Muscle of leg (tissue), 3 donors: ENCODE measurements at regions not wholly inside any gene's neighbourhood (a gene's known extent, or its start where the extent isn't known, plus 50 kb on each side); places are given as distances from the start of the nearest gene placed in this dataset.

Source experiments
- DNase-seq: peaks from one replicate; pipeline ENCODE4 v3.0.0; 2013
- H3K27ac ChIP-seq: one replicate; pipeline ENCODE4 v1.5.1; 2013; ENCODE audit warnings: mild to moderate bottlenecking, low read length, control low read depth
- H3K27me3 ChIP-seq: one replicate; pipeline ENCODE4 v1.6.1; 2013; ENCODE audit warnings: low read length; ENCODE audit not compliant: control insufficient read depth, insufficient read depth
- H3K36me3 ChIP-seq: one replicate; pipeline ENCODE4 v1.6.1; 2013; ENCODE audit warnings: low read length; ENCODE audit not compliant: control insufficient read depth, insufficient read depth
- H3K4me1 ChIP-seq: one replicate; pipeline ENCODE4 v1.6.1; 2013; ENCODE audit warnings: low read length; ENCODE audit not compliant: control insufficient read depth, insufficient read depth
- H3K4me3 ChIP-seq: one replicate; pipeline ENCODE4 v1.5.1; 2013; ENCODE audit warnings: low read length, control low read depth
- H3K9me3 ChIP-seq: replicated peaks from 2 replicates; pipeline ENCODE4 v1.6.1; 2013; ENCODE audit warnings: low read depth, low read length; ENCODE audit not compliant: control insufficient read depth
- WGBS: methylation state at CpG from one replicate; pipeline ENCODE4 v1.1.5; 2013; ENCODE audit warnings: missing lambda C conversion rate; ENCODE audit not compliant: insufficient coverage; 5-methylcytosine and 5-hydroxymethylcytosine counted together

- DNase-seq = no peak
- WGBS = 63% methylated on average over 2 of the region's 2 CpGs
- Histone ChIP-seq H3K27ac (no peak overlapping the region), H3K4me3 (no peak overlapping the region), H3K27me3 (no peaks in the 10 kb centered on the region), H3K36me3 (no peaks in the 10 kb centered on the region), H3K9me3 (no peaks in the 10 kb centered on the region), H3K4me1 (no peaks in the 10 kb centered on the region)
Measured at GRCh38 chr2:18365342-18365741, 195.1 kb downstream of the RDH14 start.

- Histone ChIP-seq H3K27ac (no peak overlapping the region), H3K36me3 (no peaks in the 10 kb centered on the region), H3K27me3 (no peaks in the 10 kb centered on the region), H3K9me3 (no peaks in the 10 kb centered on the region), H3K4me1 (no peaks in the 10 kb centered on the region), H3K4me3 (no peak overlapping the region)
- no peak for DNase-seq
- 83% methylated on average over 1 of the region's 3 CpGs for WGBS
Measured at GRCh38 chr2:18363348-18363747, 197.1 kb downstream of the RDH14 start.

- DNase-seq = no peak
- no peak overlapping the region for H3K27ac ChIP-seq
- H3K36me3 ChIP-seq = no peaks in the 10 kb centered on the region
- H3K27me3 ChIP-seq = no peaks in the 10 kb centered on the region
- H3K9me3 ChIP-seq = no peaks in the 10 kb centered on the region
- H3K4me3 ChIP-seq = no peak overlapping the region
- WGBS = no CpG with 5 or more reads among the region's 1 CpG
- H3K4me1 ChIP-seq = no peaks in the 10 kb centered on the region
Measured at GRCh38 chr2:18362696-18363095, 197.8 kb downstream of the RDH14 start.

- DNase-seq = no peak
- H3K9me3 ChIP-seq = no peaks in the 10 kb centered on the region
- H3K36me3 ChIP-seq = no peaks in the 10 kb centered on the region
- WGBS = no CpG with 5 or more reads among the region's 2 CpGs
- no peaks in the 10 kb centered on the region for H3K27me3 ChIP-seq
- H3K4me1 ChIP-seq = no peaks in the 10 kb centered on the region
- no peak overlapping the region for H3K4me3 ChIP-seq
- no peak overlapping the region for H3K27ac ChIP-seq
Measured at GRCh38 chr2:18357537-18357936, 202.9 kb downstream of the RDH14 start.

- no peaks in the 10 kb centered on the region for H3K4me1 ChIP-seq
- 83% methylated on average over 1 of the region's 2 CpGs for WGBS
- H3K27me3 ChIP-seq = no peaks in the 10 kb centered on the region
- no peak overlapping the region for H3K27ac ChIP-seq
- DNase-seq = no peak
- H3K9me3 ChIP-seq = no peaks in the 10 kb centered on the region
- H3K36me3 ChIP-seq = no peaks in the 10 kb centered on the region
- H3K4me3 ChIP-seq = no peak overlapping the region
Measured at GRCh38 chr2:18356676-18357075, 203.8 kb downstream of the RDH14 start.

GRCh38 chr2:18349421-18349820 lies 211.0 kb downstream of the RDH14 start:
- Histone ChIP-seq H3K9me3 (no peaks in the 10 kb centered on the region), H3K27ac (no peak overlapping the region), H3K27me3 (no peaks in the 10 kb centered on the region), H3K36me3 (no peaks in the 10 kb centered on the region), H3K4me1 (no peaks in the 10 kb centered on the region), H3K4me3 (no peak overlapping the region)
- no peak for DNase-seq
- no CpG with 5 or more reads among the region's 1 CpG for WGBS

- H3K27ac ChIP-seq = no peak overlapping the region
- no peaks in the 10 kb centered on the region for H3K4me1 ChIP-seq
- no CpG with 5 or more reads among the region's 3 CpGs for WGBS
- no peaks in the 10 kb centered on the region for H3K9me3 ChIP-seq
- H3K27me3 ChIP-seq = no peaks in the 10 kb centered on the region
- DNase-seq = no peak
- H3K36me3 ChIP-seq = no peaks in the 10 kb centered on the region
- no peak overlapping the region for H3K4me3 ChIP-seq
Measured at GRCh38 chr2:18346874-18347273, 213.6 kb downstream of the RDH14 start.

- H3K4me3 ChIP-seq = no peak overlapping the region
- no peaks in the 10 kb centered on the region for H3K4me1 ChIP-seq
- H3K9me3 ChIP-seq = no peaks in the 10 kb centered on the region
- no peaks in the 10 kb centered on the region for H3K27me3 ChIP-seq
- H3K36me3 ChIP-seq = no peaks in the 10 kb centered on the region
- H3K27ac ChIP-seq = no peak overlapping the region
- WGBS = 41% methylated on average over 2 of the region's 3 CpGs
- DNase-seq = peak; percentile 16
Measured at GRCh38 chr2:18346344-18346743, 214.1 kb downstream of the RDH14 start.

- Histone ChIP-seq H3K27me3 (no peaks in the 10 kb centered on the region), H3K36me3 (no peaks in the 10 kb centered on the region), H3K4me3 (no peak overlapping the region), H3K4me1 (no peaks in the 10 kb centered on the region), H3K27ac (no peak overlapping the region), H3K9me3 (no peaks in the 10 kb centered on the region)
- DNase-seq = peak; percentile 7
- WGBS = 75% methylated on average over 5 of the region's 5 CpGs
Measured at GRCh38 chr2:18345848-18346247, 214.6 kb downstream of the RDH14 start.

GRCh38 chr2:18342901-18343300 lies 217.6 kb downstream of the RDH14 start:
- 87% methylated on average over 4 of the region's 6 CpGs for WGBS
- H3K27me3 ChIP-seq = no peaks in the 10 kb centered on the region
- H3K4me1 ChIP-seq = no peaks in the 10 kb centered on the region
- H3K9me3 ChIP-seq = no peaks in the 10 kb centered on the region
- no peak for DNase-seq
- H3K36me3 ChIP-seq = no peaks in the 10 kb centered on the region
- H3K27ac ChIP-seq = no peak overlapping the region
- no peak overlapping the region for H3K4me3 ChIP-seq

GRCh38 chr2:18339326-18339725 lies 221.1 kb downstream of the RDH14 start:
- WGBS = no CpG with 5 or more reads among the region's 1 CpG
- Histone ChIP-seq H3K4me1 (no peaks in the 10 kb centered on the region), H3K27me3 (no peaks in the 10 kb centered on the region), H3K4me3 (no peak overlapping the region), H3K27ac (no peak overlapping the region), H3K9me3 (no peaks in the 10 kb centered on the region), H3K36me3 (no peaks in the 10 kb centered on the region)
- peak; percentile 6 for DNase-seq
